WTC11 (cell line): ENCODE measurements at regions not wholly inside any gene's neighbourhood (a gene's known extent, or its start where the extent isn't known, plus 50 kb on each side); places are given as distances from the start of the nearest gene placed in this dataset.

ENCODE experiments used
- ELF4 ChIP-seq: sonication (generic); formaldehyde crosslinking; IDR thresholded peaks from 2 replicates; pipeline ENCODE4 v1.8.1; 2022; ENCODE audit warnings: low read depth, mild to moderate bottlenecking, moderate library complexity, missing genetic modification reagents
- FOXJ3 ChIP-seq: sonication (generic); formaldehyde crosslinking; IDR thresholded peaks from 2 replicates; pipeline ENCODE4 v1.9.0; 2021; ENCODE audit warnings: missing genetic modification reagents, mild to moderate bottlenecking, borderline replicate concordance
- GABPB1 ChIP-seq: sonication (generic); formaldehyde crosslinking; IDR thresholded peaks from 2 replicates; pipeline ENCODE4 v1.8.1; 2023; ENCODE audit warnings: mild to moderate bottlenecking, missing genetic modification reagents
- NR2C2 ChIP-seq: sonication (generic); formaldehyde crosslinking; IDR thresholded peaks from 2 replicates; pipeline ENCODE4 v1.8.0; 2022; ENCODE audit warnings: mild to moderate bottlenecking, missing genetic modification reagents
- ZBTB21 ChIP-seq: sonication (generic); formaldehyde crosslinking; IDR thresholded peaks from 2 replicates; pipeline ENCODE4 v1.8.1; 2023; ENCODE audit warnings: mild to moderate bottlenecking, missing genetic modification reagents, borderline replicate concordance
- ZNF263 ChIP-seq: sonication (generic); formaldehyde crosslinking; IDR thresholded peaks from 2 replicates; pipeline ENCODE4 v1.8.1; 2022; ENCODE audit warnings: low read depth, mild to moderate bottlenecking, moderate library complexity, missing genetic modification reagents
- ZNF416 ChIP-seq: fragments of 250-450 bp; sonication (Bioruptor Pico); IDR thresholded peaks from 2 replicates; pipeline ENCODE4 v1.9.0; 2021; ENCODE audit warnings: mild to moderate bottlenecking, inconsistent platforms
- ZNF423 ChIP-seq: fragments of 250-450 bp; sonication (Bioruptor Pico); IDR thresholded peaks from 2 replicates; pipeline ENCODE4 v2.1.2; 2022; ENCODE audit warnings: mild to moderate bottlenecking, moderate library complexity
- TF ChIP-seq, protein P1 (sequence below): fragments of 250-450 bp; sonication (Bioruptor Pico); conservative IDR thresholded peaks from 2 replicates; pipeline ENCODE4 v1.9.0; 2021; ENCODE audit warnings: mild to moderate bottlenecking
- TF ChIP-seq, protein P2 (sequence below): sonication (generic); formaldehyde crosslinking; IDR thresholded peaks from 2 replicates; pipeline ENCODE4 v1.8.1; 2023; ENCODE audit warnings: mild to moderate bottlenecking, missing genetic modification reagents
- TF ChIP-seq, protein P3 (sequence below): fragments of 200-600 bp; IDR thresholded peaks from 2 replicates; pipeline ENCODE4 v1.8.0; 2022; ENCODE audit warnings: antibody characterized with exemption
- TF ChIP-seq, protein P4 (sequence below): sonication (generic); formaldehyde crosslinking; IDR thresholded peaks from 2 replicates; pipeline ENCODE4 v1.8.0; 2022; ENCODE audit warnings: mild to moderate bottlenecking, missing genetic modification reagents

GRCh38 chrX:69109706-69110105 lies 55.5 kb downstream of the PJA1 start:
- TF ChIP-seq, protein P1, sequence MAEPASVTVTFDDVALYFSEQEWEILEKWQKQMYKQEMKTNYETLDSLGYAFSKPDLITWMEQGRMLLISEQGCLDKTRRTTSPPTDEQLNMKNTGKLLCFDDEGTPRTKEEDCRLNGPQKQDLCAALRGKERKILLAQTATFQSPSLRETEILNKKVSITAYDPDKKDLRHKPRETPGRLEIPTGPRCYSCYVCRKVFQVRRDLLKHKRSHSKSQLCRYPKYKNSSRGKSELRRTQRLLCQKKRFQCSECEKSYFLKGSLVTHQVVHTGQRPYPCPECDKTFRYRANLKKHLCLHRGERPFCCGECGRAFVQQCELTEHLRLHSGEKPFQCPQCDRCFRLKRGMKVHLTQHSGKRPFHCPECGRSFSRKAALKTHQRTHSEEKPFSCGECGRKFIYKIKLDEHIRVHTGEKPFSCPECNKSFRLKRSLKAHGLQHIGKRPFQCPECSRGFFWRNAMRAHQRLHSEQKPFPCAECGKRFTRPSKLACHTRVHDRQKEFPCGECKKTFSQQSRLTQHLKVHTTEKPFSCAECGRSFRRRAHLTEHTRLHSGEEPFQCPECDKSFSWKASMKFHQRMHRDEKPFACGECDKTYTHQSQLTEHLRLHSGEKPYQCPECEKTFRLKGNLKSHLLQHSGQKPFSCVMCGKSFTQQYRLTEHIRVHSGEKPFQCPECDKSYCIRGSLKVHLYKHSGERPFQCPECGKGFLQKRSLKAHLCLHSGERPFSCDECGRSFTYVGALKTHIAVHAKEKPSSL (CRISPR knock-in tag) = no peak
- TF ChIP-seq, protein P2, sequence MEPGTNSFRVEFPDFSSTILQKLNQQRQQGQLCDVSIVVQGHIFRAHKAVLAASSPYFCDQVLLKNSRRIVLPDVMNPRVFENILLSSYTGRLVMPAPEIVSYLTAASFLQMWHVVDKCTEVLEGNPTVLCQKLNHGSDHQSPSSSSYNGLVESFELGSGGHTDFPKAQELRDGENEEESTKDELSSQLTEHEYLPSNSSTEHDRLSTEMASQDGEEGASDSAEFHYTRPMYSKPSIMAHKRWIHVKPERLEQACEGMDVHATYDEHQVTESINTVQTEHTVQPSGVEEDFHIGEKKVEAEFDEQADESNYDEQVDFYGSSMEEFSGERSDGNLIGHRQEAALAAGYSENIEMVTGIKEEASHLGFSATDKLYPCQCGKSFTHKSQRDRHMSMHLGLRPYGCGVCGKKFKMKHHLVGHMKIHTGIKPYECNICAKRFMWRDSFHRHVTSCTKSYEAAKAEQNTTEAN (CRISPR knock-in tag) = no peak
- TF ChIP-seq ZNF263 (CRISPR knock-in tag) (no peak), NR2C2 (CRISPR knock-in tag) (no peak), ZBTB21 (CRISPR knock-in tag) (no peak), ZNF423 (CRISPR knock-in tag) (no peak), ZNF416 (no peak), GABPB1 (CRISPR knock-in tag) (no peak), ELF4 (CRISPR knock-in tag) (no peak), FOXJ3 (CRISPR knock-in tag) (no peak)
- TF ChIP-seq, protein P3, sequence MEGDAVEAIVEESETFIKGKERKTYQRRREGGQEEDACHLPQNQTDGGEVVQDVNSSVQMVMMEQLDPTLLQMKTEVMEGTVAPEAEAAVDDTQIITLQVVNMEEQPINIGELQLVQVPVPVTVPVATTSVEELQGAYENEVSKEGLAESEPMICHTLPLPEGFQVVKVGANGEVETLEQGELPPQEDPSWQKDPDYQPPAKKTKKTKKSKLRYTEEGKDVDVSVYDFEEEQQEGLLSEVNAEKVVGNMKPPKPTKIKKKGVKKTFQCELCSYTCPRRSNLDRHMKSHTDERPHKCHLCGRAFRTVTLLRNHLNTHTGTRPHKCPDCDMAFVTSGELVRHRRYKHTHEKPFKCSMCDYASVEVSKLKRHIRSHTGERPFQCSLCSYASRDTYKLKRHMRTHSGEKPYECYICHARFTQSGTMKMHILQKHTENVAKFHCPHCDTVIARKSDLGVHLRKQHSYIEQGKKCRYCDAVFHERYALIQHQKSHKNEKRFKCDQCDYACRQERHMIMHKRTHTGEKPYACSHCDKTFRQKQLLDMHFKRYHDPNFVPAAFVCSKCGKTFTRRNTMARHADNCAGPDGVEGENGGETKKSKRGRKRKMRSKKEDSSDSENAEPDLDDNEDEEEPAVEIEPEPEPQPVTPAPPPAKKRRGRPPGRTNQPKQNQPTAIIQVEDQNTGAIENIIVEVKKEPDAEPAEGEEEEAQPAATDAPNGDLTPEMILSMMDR = no peak
- TF ChIP-seq, protein P4, sequence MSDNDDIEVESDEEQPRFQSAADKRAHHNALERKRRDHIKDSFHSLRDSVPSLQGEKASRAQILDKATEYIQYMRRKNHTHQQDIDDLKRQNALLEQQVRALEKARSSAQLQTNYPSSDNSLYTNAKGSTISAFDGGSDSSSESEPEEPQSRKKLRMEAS (CRISPR knock-in tag) = no peak
